Osteoblast (primary cell): ENCODE measurements at regions not wholly inside any gene's neighbourhood (a gene's known extent, or its start where the extent isn't known, plus 50 kb on each side); places are given as distances from the start of the nearest gene placed in this dataset.

Source experiments
- DNase-seq: peaks from one replicate; pipeline ENCODE4 v3.0.0; 2011; ENCODE audit warnings: low spot score, mixed read lengths; ENCODE audit not compliant: insufficient read length; ENCODE audit errors: missing footprints
- H2AFZ ChIP-seq: 2 replicates; pipeline ENCODE4 v1.6.0; 2011; ENCODE audit warnings: mild to moderate bottlenecking, low read length
- H3K27ac ChIP-seq: 2 replicates; pipeline ENCODE4 v1.5.1; 2011; ENCODE audit warnings: mild to moderate bottlenecking, low read depth, low read length, moderate library complexity
- H3K27me3 ChIP-seq: 2 replicates; pipeline ENCODE4 v1.6.0; 2012; ENCODE audit warnings: mild to moderate bottlenecking, control low read depth, inconsistent platforms, low read length, moderate library complexity; ENCODE audit not compliant: insufficient read depth
- H3K36me3 ChIP-seq: 2 replicates; pipeline ENCODE4 v1.5.1; 2011; ENCODE audit warnings: mild to moderate bottlenecking, low read length, control low read depth, moderate library complexity; ENCODE audit not compliant: insufficient read depth
- H3K4me1 ChIP-seq: 2 replicates; pipeline ENCODE4 v1.5.1; 2011; ENCODE audit warnings: mild to moderate bottlenecking, low read length, control low read depth, moderate library complexity; ENCODE audit not compliant: insufficient read depth
- H3K4me2 ChIP-seq: 2 replicates; pipeline ENCODE4 v1.6.0; 2011; ENCODE audit warnings: mild to moderate bottlenecking, low read length; ENCODE audit not compliant: insufficient read depth
- H3K4me3 ChIP-seq: fragments of 200-600 bp; sonication (generic); 3 replicates; pipeline ENCODE4 v1.5.1; 2012; ENCODE audit warnings: mild to moderate bottlenecking, low read length, inconsistent platforms; ENCODE audit not compliant: insufficient read depth
- H3K79me2 ChIP-seq: 2 replicates; pipeline ENCODE4 v1.6.0; 2012; ENCODE audit warnings: mild to moderate bottlenecking, low read length, control low read depth, inconsistent platforms; ENCODE audit not compliant: insufficient read depth
- H3K9me3 ChIP-seq: 2 replicates; pipeline ENCODE4 v1.5.1; 2011; ENCODE audit warnings: low read depth, low read length, control low read depth
- H4K20me1 ChIP-seq: 2 replicates; pipeline ENCODE4 v1.6.0; 2012; ENCODE audit warnings: mild to moderate bottlenecking, low read length, control low read depth; ENCODE audit not compliant: insufficient read depth
- CTCF ChIP-seq: IDR thresholded peaks from 2 replicates; pipeline ENCODE4 v1.5.1; 2011; ENCODE audit warnings: mild to moderate bottlenecking, low read depth, low read length, moderate library complexity; ENCODE audit errors: extremely low read depth

GRCh38 chr10:43752682-43753081, 104.0 kb upstream of the ZNF32 start:
- no peak for DNase-seq
- Histone ChIP-seq H3K4me1 (no peaks in the 10 kb centered on the region), H3K27me3 (peaks cover 2% of the 10 kb centered on the region), H4K20me1 (no peaks in the 10 kb centered on the region), H3K27ac (no peak overlapping the region), H2AFZ (no peak overlapping the region), H3K9me3 (no peaks in the 10 kb centered on the region), H3K4me3 (no peak overlapping the region), H3K36me3 (no peaks in the 10 kb centered on the region), H3K79me2 (no peaks in the 10 kb centered on the region), H3K4me2 (no peak overlapping the region)
- TF ChIP-seq CTCF = no peak

GRCh38 chr10:43751646-43752045, 103.0 kb upstream of the ZNF32 start:
- Histone ChIP-seq H3K79me2 (no peaks in the 10 kb centered on the region), H3K9me3 (no peaks in the 10 kb centered on the region), H2AFZ (no peak overlapping the region), H3K36me3 (no peaks in the 10 kb centered on the region), H3K4me3 (no peak overlapping the region), H4K20me1 (no peaks in the 10 kb centered on the region), H3K27ac (no peak overlapping the region), H3K27me3 (peaks cover 2% of the 10 kb centered on the region), H3K4me2 (no peak overlapping the region), H3K4me1 (no peaks in the 10 kb centered on the region)
- TF ChIP-seq CTCF = no peak
- DNase-seq = no peak

- no peaks in the 10 kb centered on the region for H3K4me1 ChIP-seq
- DNase-seq = no peak
- H3K4me2 ChIP-seq = no peak overlapping the region
- no peak overlapping the region for H3K27ac ChIP-seq
- H3K4me3 ChIP-seq = no peak overlapping the region
- H4K20me1 ChIP-seq = no peaks in the 10 kb centered on the region
- TF ChIP-seq CTCF = no peak
- peaks cover 2% of the 10 kb centered on the region for H3K27me3 ChIP-seq
- H3K36me3 ChIP-seq = no peaks in the 10 kb centered on the region
- H3K9me3 ChIP-seq = no peaks in the 10 kb centered on the region
- no peaks in the 10 kb centered on the region for H3K79me2 ChIP-seq
- H2AFZ ChIP-seq = no peak overlapping the region
Measured at GRCh38 chr10:43749940-43750552, 101.4 kb upstream of the ZNF32 start.

- no peaks in the 10 kb centered on the region for H4K20me1 ChIP-seq
- no peaks in the 10 kb centered on the region for H3K79me2 ChIP-seq
- no peak for DNase-seq
- H3K4me3 ChIP-seq = no peak overlapping the region
- no peak overlapping the region for H3K27ac ChIP-seq
- no peak overlapping the region for H3K4me2 ChIP-seq
- no peaks in the 10 kb centered on the region for H3K36me3 ChIP-seq
- no peaks in the 10 kb centered on the region for H3K4me1 ChIP-seq
- peaks cover 2% of the 10 kb centered on the region for H3K27me3 ChIP-seq
- TF ChIP-seq CTCF = no peak
- H3K9me3 ChIP-seq = no peaks in the 10 kb centered on the region
- no peak overlapping the region for H2AFZ ChIP-seq
Measured at GRCh38 chr10:43749145-43749576, 100.5 kb upstream of the ZNF32 start.
